ENCODE measurements at regions not wholly inside any gene's neighbourhood (a gene's known extent, or its start where the extent isn't known, plus 50 kb on each side); places are given as distances from the start of the nearest gene placed in this dataset.

GRCh38 chr5:74919487-74919886 lies 53.3 kb upstream of the FAM169A start:
- Histone ChIP-seq H3K4me1 (ENCODE audit: control insufficient read depth, insufficient read depth, low read length) (peaks cover 14% of the 10 kb centered on the region), H3K4me3 (ENCODE audit: low read depth in 2 of 2, low read length in 2 of 2) (no peak overlapping the region), H3K36me3 (ENCODE audit: control insufficient read depth, insufficient read depth, low read length) (no peaks in the 10 kb centered on the region), H3K27me3 (ENCODE audit: control insufficient read depth, insufficient read depth, low read length) (no peaks in the 10 kb centered on the region), H3K9me3 (ENCODE audit: control insufficient read depth, insufficient read depth, low read depth, low read length) (peaks cover 7% of the 10 kb centered on the region; the same call in 1 of the 2 replicates), H3K27ac (ENCODE audit: low read length) (no peak overlapping the region)
- in situ Hi-C loops (cut with HindIII; ENCODE audit: low pct_unique_long_range_greater_than_20kb, low sequenced_read_pairs) (no loop called here), intact Hi-C loops (cut with micrococcal nuclease; ENCODE audit: unreplicated experiment) (loop anchor here (1.0 to 10.0 kb wide), 2 partner anchors 155 to 246 kb away; partner anchors contain the start of genes GFM2 and NSA2)
- no peak for TF ChIP-seq SIN3A (IDR thresholded peaks at IDR 0.05; ENCODE audit: borderline replicate concordance, insufficient read depth, low read depth, low read length)
- peak; percentile 82 for TF ChIP-seq CTCF (IDR thresholded peaks at IDR 0.05)
- ATAC-seq (peak; percentile 55; the same call in 1 of the 2 replicates), DNase-seq (ENCODE audit: low read depth, low spot score) (no peak)
- POLR2A ChIA-PET, result interaction anchor here (0.8 kb wide), 1 partner anchor 205 kb away, joined by 18 read pairs; no protein-coding TSS in a partner anchor
- CTCF ChIA-PET, result interaction anchor here (0.7 kb wide), 1 partner anchor 668 kb away, joined by 3 read pairs; no protein-coding TSS in a partner anchor
- no TSS peak for BruUV-seq (replicated peaks)

GRCh38 chr5:74919041-74919440 lies 52.9 kb upstream of the FAM169A start:
- Histone ChIP-seq H3K36me3 (ENCODE audit: control insufficient read depth, insufficient read depth, low read length) (no peaks in the 10 kb centered on the region), H3K9me3 (ENCODE audit: control insufficient read depth, insufficient read depth, low read depth, low read length) (peaks cover 7% of the 10 kb centered on the region; the same call in 1 of the 2 replicates), H3K4me1 (ENCODE audit: control insufficient read depth, insufficient read depth, low read length) (peaks cover 14% of the 10 kb centered on the region), H3K4me3 (ENCODE audit: low read depth in 2 of 2, low read length in 2 of 2) (no peak overlapping the region), H3K27ac (ENCODE audit: low read length) (no peak overlapping the region), H3K27me3 (ENCODE audit: control insufficient read depth, insufficient read depth, low read length) (no peaks in the 10 kb centered on the region)
- TF ChIP-seq SIN3A (IDR thresholded peaks at IDR 0.05; ENCODE audit: borderline replicate concordance, insufficient read depth, low read depth, low read length) (no peak), REST (IDR thresholded peaks at IDR 0.05; ENCODE audit: insufficient read depth in 1 of 2, low read depth in 2 of 2, low read length in 1 of 2) (peak; percentile 29 to 74; a peak in 2 of 4 replicates), POLR2AphosphoS5 (IDR thresholded peaks at IDR 0.05; ENCODE audit: low read depth, low read length) (no peak)
- intact Hi-C loops (cut with micrococcal nuclease; ENCODE audit: unreplicated experiment) (loop anchor here (1.0 to 10.0 kb wide), 2 partner anchors 154 to 246 kb away; partner anchors contain the start of genes GFM2 and NSA2), in situ Hi-C loops (cut with HindIII; ENCODE audit: low pct_unique_long_range_greater_than_20kb, low sequenced_read_pairs) (no loop called here)
- no peak for ATAC-seq
- DNase-seq (ENCODE audit: low read depth, low spot score), result no peak
- ChIA-PET POLR2A (interaction anchor here (0.8 kb wide), 1 partner anchor 204 kb away, joined by 18 read pairs; no protein-coding TSS in a partner anchor), CTCF (interaction anchor here (0.7 kb wide), 1 partner anchor 667 kb away, joined by 3 read pairs; no protein-coding TSS in a partner anchor)
- no TSS peak for BruUV-seq (replicated peaks)

GRCh38 chr5:74918232-74918669 lies 52.1 kb upstream of the FAM169A start:
- BruUV-seq (replicated peaks), result no TSS peak
- ChIA-PET POLR2A (no interaction called here), CTCF (no interaction called here)
- H3K27me3 ChIP-seq (ENCODE audit: control insufficient read depth, insufficient read depth, low read length), result no peaks in the 10 kb centered on the region
- H3K27ac ChIP-seq (ENCODE audit: low read length), result no peak overlapping the region
- no peak overlapping the region for H3K4me3 ChIP-seq (ENCODE audit: low read depth in 2 of 2, low read length in 2 of 2)
- intact Hi-C loops (cut with micrococcal nuclease; ENCODE audit: unreplicated experiment), result loop anchor here (10.0 kb wide), 1 partner anchor 153 kb away; the partner anchor contains the start of genes GFM2 and NSA2
- H3K9me3 ChIP-seq (ENCODE audit: control insufficient read depth, insufficient read depth, low read depth, low read length), result peaks cover 7% of the 10 kb centered on the region; the same call in 1 of the 2 replicates
- no peaks in the 10 kb centered on the region for H3K36me3 ChIP-seq (ENCODE audit: control insufficient read depth, insufficient read depth, low read length)
- ATAC-seq (no peak), DNase-seq (ENCODE audit: low read depth, low spot score) (no peak)
- in situ Hi-C loops (cut with HindIII; ENCODE audit: low pct_unique_long_range_greater_than_20kb, low sequenced_read_pairs), result no loop called here
- no peak for TF ChIP-seq POLR2AphosphoS5 (IDR thresholded peaks at IDR 0.05; ENCODE audit: low read depth, low read length)
- no peak for TF ChIP-seq CTCF (IDR thresholded peaks at IDR 0.05)
- TF ChIP-seq TCF7L2 (IDR thresholded peaks at IDR 0.05; ENCODE audit: low read depth, low read length), result no peak
- TF ChIP-seq REST (IDR thresholded peaks at IDR 0.05; ENCODE audit: insufficient read depth in 1 of 2, low read depth in 2 of 2, low read length in 1 of 2), result no peak
- no peak for TF ChIP-seq SIN3A (IDR thresholded peaks at IDR 0.05; ENCODE audit: borderline replicate concordance, insufficient read depth, low read depth, low read length)
- peaks cover 14% of the 10 kb centered on the region for H3K4me1 ChIP-seq (ENCODE audit: control insufficient read depth, insufficient read depth, low read length)
